HL-60 (cell line): ENCODE measurements at regions not wholly inside any gene's neighbourhood (a gene's known extent, or its start where the extent isn't known, plus 50 kb on each side); places are given as distances from the start of the nearest gene placed in this dataset.

Source experiments
- POLR2AphosphoS5 ChIP-seq: IDR thresholded peaks from 2 replicates; pipeline ENCODE4 v1.6.1; 2012; ENCODE audit warnings: low read depth
- TF ChIP-seq, protein P1 (sequence below): IDR thresholded peaks from one replicate; pipeline ENCODE4 v1.5.1; 2011; ENCODE audit warnings: low read length, control low read depth, inconsistent platforms; ENCODE audit not compliant: insufficient read depth
- TF ChIP-seq, protein P2 (sequence below): IDR thresholded peaks from 2 replicates; pipeline ENCODE4 v1.6.1; 2012; ENCODE audit warnings: low read depth; ENCODE audit not compliant: insufficient replicate concordance

DNA sequence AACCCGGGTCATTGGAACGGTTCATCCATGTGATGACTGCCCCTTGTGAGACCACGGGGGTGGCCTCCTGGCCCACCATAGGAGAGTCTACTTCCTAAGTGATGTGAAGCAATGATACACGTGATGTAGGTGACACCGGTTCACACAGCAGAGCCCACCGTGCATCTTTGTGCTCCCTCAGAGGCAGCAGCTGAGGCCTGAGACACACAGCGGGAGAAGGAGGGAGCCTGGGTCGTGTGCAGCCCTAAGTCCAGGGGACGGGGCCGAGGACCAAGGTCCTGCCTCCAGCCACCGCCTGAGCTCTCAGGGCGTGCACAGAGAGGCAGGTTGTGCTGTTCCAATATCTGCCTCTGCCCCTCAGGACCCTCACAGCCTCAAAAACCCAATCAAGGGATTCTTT is 377.2 kb upstream of the SALL3 start:
- TF ChIP-seq, protein P1, sequence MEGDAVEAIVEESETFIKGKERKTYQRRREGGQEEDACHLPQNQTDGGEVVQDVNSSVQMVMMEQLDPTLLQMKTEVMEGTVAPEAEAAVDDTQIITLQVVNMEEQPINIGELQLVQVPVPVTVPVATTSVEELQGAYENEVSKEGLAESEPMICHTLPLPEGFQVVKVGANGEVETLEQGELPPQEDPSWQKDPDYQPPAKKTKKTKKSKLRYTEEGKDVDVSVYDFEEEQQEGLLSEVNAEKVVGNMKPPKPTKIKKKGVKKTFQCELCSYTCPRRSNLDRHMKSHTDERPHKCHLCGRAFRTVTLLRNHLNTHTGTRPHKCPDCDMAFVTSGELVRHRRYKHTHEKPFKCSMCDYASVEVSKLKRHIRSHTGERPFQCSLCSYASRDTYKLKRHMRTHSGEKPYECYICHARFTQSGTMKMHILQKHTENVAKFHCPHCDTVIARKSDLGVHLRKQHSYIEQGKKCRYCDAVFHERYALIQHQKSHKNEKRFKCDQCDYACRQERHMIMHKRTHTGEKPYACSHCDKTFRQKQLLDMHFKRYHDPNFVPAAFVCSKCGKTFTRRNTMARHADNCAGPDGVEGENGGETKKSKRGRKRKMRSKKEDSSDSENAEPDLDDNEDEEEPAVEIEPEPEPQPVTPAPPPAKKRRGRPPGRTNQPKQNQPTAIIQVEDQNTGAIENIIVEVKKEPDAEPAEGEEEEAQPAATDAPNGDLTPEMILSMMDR: no peak
- TF ChIP-seq POLR2AphosphoS5: no peak
- TF ChIP-seq, protein P2, sequence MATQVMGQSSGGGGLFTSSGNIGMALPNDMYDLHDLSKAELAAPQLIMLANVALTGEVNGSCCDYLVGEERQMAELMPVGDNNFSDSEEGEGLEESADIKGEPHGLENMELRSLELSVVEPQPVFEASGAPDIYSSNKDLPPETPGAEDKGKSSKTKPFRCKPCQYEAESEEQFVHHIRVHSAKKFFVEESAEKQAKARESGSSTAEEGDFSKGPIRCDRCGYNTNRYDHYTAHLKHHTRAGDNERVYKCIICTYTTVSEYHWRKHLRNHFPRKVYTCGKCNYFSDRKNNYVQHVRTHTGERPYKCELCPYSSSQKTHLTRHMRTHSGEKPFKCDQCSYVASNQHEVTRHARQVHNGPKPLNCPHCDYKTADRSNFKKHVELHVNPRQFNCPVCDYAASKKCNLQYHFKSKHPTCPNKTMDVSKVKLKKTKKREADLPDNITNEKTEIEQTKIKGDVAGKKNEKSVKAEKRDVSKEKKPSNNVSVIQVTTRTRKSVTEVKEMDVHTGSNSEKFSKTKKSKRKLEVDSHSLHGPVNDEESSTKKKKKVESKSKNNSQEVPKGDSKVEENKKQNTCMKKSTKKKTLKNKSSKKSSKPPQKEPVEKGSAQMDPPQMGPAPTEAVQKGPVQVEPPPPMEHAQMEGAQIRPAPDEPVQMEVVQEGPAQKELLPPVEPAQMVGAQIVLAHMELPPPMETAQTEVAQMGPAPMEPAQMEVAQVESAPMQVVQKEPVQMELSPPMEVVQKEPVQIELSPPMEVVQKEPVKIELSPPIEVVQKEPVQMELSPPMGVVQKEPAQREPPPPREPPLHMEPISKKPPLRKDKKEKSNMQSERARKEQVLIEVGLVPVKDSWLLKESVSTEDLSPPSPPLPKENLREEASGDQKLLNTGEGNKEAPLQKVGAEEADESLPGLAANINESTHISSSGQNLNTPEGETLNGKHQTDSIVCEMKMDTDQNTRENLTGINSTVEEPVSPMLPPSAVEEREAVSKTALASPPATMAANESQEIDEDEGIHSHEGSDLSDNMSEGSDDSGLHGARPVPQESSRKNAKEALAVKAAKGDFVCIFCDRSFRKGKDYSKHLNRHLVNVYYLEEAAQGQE: no peak
